ENCODE measurements at regions not wholly inside any gene's neighbourhood (a gene's known extent, or its start where the extent isn't known, plus 50 kb on each side); places are given as distances from the start of the nearest gene placed in this dataset.

- TF ChIP-seq POLR2A (IDR thresholded peaks at IDR 0.05) (no peak), CTCF (IDR thresholded peaks at IDR 0.05) (no peak), POLR2AphosphoS5 (IDR thresholded peaks at IDR 0.05) (no peak)
Measured at GRCh38 chr6:104473021-104473429, 386.7 kb downstream of the HACE1 start.
